ENCODE measurements at regions not wholly inside any gene's neighbourhood (a gene's known extent, or its start where the extent isn't known, plus 50 kb on each side); places are given as distances from the start of the nearest gene placed in this dataset.

GRCh38 chr12:76948879-76949278 lies 70.1 kb upstream of the CSRP2 start:
- no peak for DNase-seq (ENCODE audit: low read depth, low spot score)
- FAIRE-seq, result no peak
- Histone ChIP-seq H4K20me1 (replicated peaks; ENCODE audit: control insufficient read depth, extremely low read depth, insufficient read depth, low read length) (no peaks in the 10 kb centered on the region), H2AFZ (ENCODE audit: low read depth, low read length) (no peak overlapping the region), H3K4me1 (ENCODE audit: control insufficient read depth, extremely low read depth, insufficient read depth, low read length) (no peaks in the 10 kb centered on the region), H3K27ac (ENCODE audit: insufficient read depth, low read depth, low read length) (no peak overlapping the region), H3K9me3 (replicated peaks; ENCODE audit: control insufficient read depth, insufficient read depth, low read length) (no peaks in the 10 kb centered on the region), H3K9me1 (replicated peaks; ENCODE audit: control insufficient read depth, extremely low read depth, insufficient read depth, low read length) (no peaks in the 10 kb centered on the region), H3K79me2 (ENCODE audit: control insufficient read depth, insufficient read depth, low read length) (no peaks in the 10 kb centered on the region), H3K4me2 (ENCODE audit: insufficient read depth, low read length) (no peak overlapping the region), H3K36me3 (ENCODE audit: control insufficient read depth in 2 of 2, extremely low read depth in 1 of 2, insufficient read depth in 2 of 2, low read length in 2 of 2) (no peaks in the 10 kb centered on the region), H3K9ac (replicated peaks; ENCODE audit: extremely low read depth, insufficient read depth, low read length) (no peak overlapping the region), H3K27me3 (ENCODE audit: control insufficient read depth in 2 of 2, insufficient read depth in 2 of 2, low read length in 2 of 2) (peaks cover 2 to 5% of the 10 kb centered on the region in 2 experiments), H3K4me3 (replicated peaks in 1 of 3; ENCODE audit: insufficient read depth in 1 of 3, low read depth in 1 of 3, low read length in 3 of 3) (no peak overlapping the region)
- BruUV-seq (replicated peaks), result no TSS peak
- dilution Hi-C loops (cut with MboI; ENCODE audit: extremely low pct_ligation_motif_present, low sequenced_read_pairs), result no loop called here
- intact Hi-C loops (cut with micrococcal nuclease), result no loop called here
- POLR2A ChIA-PET, result no interaction called here
- TF ChIP-seq CTCF (IDR thresholded peaks at IDR 0.05; ENCODE audit: extremely low read depth in 1 of 2, insufficient read depth in 1 of 2, low read depth in 1 of 2, low read length in 2 of 2), result no peak
- TF ChIP-seq JUN (IDR thresholded peaks at IDR 0.05; ENCODE audit: borderline replicate concordance, insufficient read depth, insufficient read length, low read depth), result no peak
- no peak for TF ChIP-seq POLR2A (IDR thresholded peaks at IDR 0.05; ENCODE audit: low read depth, low read length)
- no peak for TF ChIP-seq MAX (IDR thresholded peaks at IDR 0.05; ENCODE audit: insufficient read depth, insufficient read length)
- TF ChIP-seq GATA2 (IDR thresholded peaks at IDR 0.05; ENCODE audit: insufficient read depth, insufficient read length, low read depth, low read length), result no peak
- no peak for TF ChIP-seq MYC (IDR thresholded peaks at IDR 0.05; ENCODE audit: low read depth, low read length)
- TF ChIP-seq EZH2 (IDR thresholded peaks at IDR 0.05; ENCODE audit: borderline replicate concordance, low read depth, low read length, severe bottlenecking), result no peak
- TF ChIP-seq POLR2AphosphoS5 (IDR thresholded peaks at IDR 0.05; ENCODE audit: insufficient read depth, low read depth, low read length), result no peak
- no peak for TF ChIP-seq FOS (IDR thresholded peaks at IDR 0.05; ENCODE audit: borderline replicate concordance, insufficient read depth, low read length)
- CTCF ChIA-PET, result interaction anchor here (1.4 to 1.5 kb wide), 2 partner anchors 8 to 11 kb away, joined by 5 to 6 read pairs; no protein-coding TSS in a partner anchor
